ENCODE measurements at regions not wholly inside any gene's neighbourhood (a gene's known extent, or its start where the extent isn't known, plus 50 kb on each side); places are given as distances from the start of the nearest gene placed in this dataset.
"Not testable (repeated sequence)": the region's sequence is repeated elsewhere in the genome, so short reads cannot be mapped to it uniquely, and the experiment has no call there.

DNA sequence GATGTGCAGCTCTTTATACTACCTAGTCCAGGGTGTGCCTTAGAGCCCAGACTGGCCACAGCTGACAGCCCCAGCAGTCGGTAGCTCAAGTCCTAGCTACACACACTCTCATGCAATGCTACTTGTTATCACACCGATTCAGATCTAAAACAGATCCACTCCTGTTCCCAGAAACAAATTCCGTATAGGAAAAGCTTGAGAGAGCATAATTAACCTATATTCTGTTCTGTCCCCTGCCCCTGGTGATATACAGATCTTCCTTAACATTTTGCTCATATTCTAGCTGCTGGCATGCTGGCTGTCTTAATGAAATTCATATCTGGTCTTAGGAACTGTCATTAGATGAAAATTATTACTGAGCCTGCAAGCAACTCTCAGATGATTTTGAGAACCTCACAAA lies 204.3 kb downstream of the SOX2 start:
- no peak for DNase-seq (ENCODE audit: low read depth in 1 of 2, low spot score in 1 of 2)
- Histone ChIP-seq H3K4me3 (no peak overlapping the region), H3K36me3 (no peaks in the 10 kb centered on the region), H3K4me1 (ENCODE audit: low read depth) (no peaks in the 10 kb centered on the region), H3K27ac (no peak overlapping the region), H3K9me3 (ENCODE audit: low read depth) (no peaks in the 10 kb centered on the region), H3K27me3 (no peaks in the 10 kb centered on the region)
- TF ChIP-seq, protein P1, sequence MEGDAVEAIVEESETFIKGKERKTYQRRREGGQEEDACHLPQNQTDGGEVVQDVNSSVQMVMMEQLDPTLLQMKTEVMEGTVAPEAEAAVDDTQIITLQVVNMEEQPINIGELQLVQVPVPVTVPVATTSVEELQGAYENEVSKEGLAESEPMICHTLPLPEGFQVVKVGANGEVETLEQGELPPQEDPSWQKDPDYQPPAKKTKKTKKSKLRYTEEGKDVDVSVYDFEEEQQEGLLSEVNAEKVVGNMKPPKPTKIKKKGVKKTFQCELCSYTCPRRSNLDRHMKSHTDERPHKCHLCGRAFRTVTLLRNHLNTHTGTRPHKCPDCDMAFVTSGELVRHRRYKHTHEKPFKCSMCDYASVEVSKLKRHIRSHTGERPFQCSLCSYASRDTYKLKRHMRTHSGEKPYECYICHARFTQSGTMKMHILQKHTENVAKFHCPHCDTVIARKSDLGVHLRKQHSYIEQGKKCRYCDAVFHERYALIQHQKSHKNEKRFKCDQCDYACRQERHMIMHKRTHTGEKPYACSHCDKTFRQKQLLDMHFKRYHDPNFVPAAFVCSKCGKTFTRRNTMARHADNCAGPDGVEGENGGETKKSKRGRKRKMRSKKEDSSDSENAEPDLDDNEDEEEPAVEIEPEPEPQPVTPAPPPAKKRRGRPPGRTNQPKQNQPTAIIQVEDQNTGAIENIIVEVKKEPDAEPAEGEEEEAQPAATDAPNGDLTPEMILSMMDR (IDR thresholded peaks at IDR 0.05; ENCODE audit: low read depth, low read length): no peak

DNA sequence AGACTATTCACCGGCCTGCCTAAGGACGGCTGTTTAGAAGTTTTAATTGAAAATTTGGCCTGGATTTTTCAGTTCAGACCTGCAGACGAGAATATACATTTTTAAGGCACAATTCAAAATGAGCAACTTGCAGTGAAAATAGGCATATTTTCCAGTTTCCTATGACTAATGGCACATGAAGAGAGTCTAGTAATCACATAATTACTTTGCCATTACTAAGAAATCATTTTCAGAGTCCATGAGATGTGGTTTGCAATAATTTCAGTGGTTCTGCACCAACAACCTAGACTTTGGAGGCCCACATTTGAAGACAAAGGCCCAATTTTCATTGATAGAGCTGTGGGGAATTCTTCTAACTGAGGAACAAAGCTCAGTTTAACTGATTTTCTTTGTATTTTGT lies 205.3 kb downstream of the SOX2 start:
- Histone ChIP-seq H3K4me3 (no peak overlapping the region), H3K9me3 (ENCODE audit: low read depth) (no peaks in the 10 kb centered on the region), H3K27me3 (no peaks in the 10 kb centered on the region), H3K36me3 (no peaks in the 10 kb centered on the region), H3K27ac (no peak overlapping the region), H3K4me1 (ENCODE audit: low read depth) (no peaks in the 10 kb centered on the region)
- TF ChIP-seq, protein P1 (IDR thresholded peaks at IDR 0.05; ENCODE audit: low read depth, low read length): no peak
- DNase-seq (ENCODE audit: low read depth in 1 of 2, low spot score in 1 of 2): no peak

DNA sequence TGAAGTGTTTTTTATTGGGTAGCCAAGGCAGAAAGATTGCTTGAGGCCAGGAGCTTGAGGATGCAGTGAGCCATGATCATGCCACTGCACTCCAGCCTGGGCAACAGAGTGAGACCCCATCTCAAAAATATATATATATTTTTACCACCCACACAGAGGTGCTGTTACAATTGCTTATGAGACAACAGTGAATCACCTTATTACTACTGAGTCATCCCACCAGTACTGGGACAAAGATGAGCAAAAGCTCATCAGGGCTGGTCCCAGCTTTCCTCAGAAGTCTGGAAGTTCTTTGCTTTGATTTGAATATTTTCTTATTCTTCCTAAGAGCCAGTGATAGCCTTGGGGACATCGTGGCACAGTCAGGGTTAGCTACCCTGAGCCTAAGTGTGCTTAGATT lies 207.7 kb downstream of the SOX2 start:
- H3K27ac ChIP-seq: no peak overlapping the region
- H3K27me3 ChIP-seq: no peaks in the 10 kb centered on the region
- no peak for DNase-seq (ENCODE audit: low read depth in 1 of 2, low spot score in 1 of 2)
- H3K9me3 ChIP-seq (ENCODE audit: low read depth): no peaks in the 10 kb centered on the region
- no peak overlapping the region for H3K4me3 ChIP-seq
- TF ChIP-seq, protein P1 (IDR thresholded peaks at IDR 0.05; ENCODE audit: low read depth, low read length): no peak
- H3K36me3 ChIP-seq: no peaks in the 10 kb centered on the region
- no peaks in the 10 kb centered on the region for H3K4me1 ChIP-seq (ENCODE audit: low read depth)

DNA sequence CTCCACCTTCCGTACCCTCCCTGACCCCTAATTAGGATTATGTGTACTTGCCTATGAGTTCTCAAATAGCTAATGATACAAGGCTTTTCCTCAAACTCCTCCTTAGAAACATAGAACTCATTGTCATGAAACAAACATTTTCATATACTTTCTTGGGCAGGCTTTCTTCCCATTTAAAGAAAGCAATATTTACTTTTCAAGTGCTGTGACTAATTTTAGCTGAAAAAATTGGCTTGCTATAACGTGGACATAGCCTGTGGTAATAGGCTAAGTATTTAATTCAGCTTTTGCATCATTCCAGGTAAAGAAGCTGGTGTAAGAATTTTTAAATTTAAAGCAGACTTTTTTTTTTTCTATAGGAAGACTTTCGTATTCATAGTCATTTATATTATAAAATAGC lies 208.7 kb downstream of the SOX2 start:
- Histone ChIP-seq H3K27me3 (no peaks in the 10 kb centered on the region), H3K4me3 (no peak overlapping the region), H3K9me3 (ENCODE audit: low read depth) (no peaks in the 10 kb centered on the region), H3K27ac (no peak overlapping the region), H3K4me1 (ENCODE audit: low read depth) (no peaks in the 10 kb centered on the region), H3K36me3 (no peaks in the 10 kb centered on the region)
- TF ChIP-seq, protein P1 (IDR thresholded peaks at IDR 0.05; ENCODE audit: low read depth, low read length): no peak
- no peak for DNase-seq (ENCODE audit: low read depth in 1 of 2, low spot score in 1 of 2)

DNA sequence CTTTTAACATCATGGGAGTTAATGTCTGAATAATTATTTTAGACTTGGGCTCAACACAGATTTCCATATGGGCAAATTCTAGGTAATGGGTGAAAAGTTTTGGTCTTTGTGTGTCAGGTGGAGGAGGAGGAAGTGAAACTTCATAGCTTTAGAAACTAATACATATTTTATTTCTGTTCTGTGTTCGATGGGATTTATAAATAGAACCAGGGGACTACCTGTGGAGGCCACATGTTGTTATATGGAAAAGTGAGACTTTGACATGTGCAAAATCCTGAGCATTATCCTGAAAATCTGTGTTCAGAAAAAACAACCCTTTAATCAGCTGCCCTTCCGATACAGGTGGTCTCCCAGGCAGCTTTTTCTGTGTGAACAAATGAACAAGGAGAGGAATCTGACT lies 209.5 kb downstream of the SOX2 start:
- H3K9me3 ChIP-seq (ENCODE audit: low read depth): no peaks in the 10 kb centered on the region
- no peaks in the 10 kb centered on the region for H3K27me3 ChIP-seq
- TF ChIP-seq, protein P1 (IDR thresholded peaks at IDR 0.05; ENCODE audit: low read depth, low read length): no peak
- H3K4me1 ChIP-seq (ENCODE audit: low read depth): no peaks in the 10 kb centered on the region
- no peak for DNase-seq (ENCODE audit: low read depth in 1 of 2, low spot score in 1 of 2)
- no peak overlapping the region for H3K4me3 ChIP-seq
- no peak overlapping the region for H3K27ac ChIP-seq
- H3K36me3 ChIP-seq: no peaks in the 10 kb centered on the region

DNA sequence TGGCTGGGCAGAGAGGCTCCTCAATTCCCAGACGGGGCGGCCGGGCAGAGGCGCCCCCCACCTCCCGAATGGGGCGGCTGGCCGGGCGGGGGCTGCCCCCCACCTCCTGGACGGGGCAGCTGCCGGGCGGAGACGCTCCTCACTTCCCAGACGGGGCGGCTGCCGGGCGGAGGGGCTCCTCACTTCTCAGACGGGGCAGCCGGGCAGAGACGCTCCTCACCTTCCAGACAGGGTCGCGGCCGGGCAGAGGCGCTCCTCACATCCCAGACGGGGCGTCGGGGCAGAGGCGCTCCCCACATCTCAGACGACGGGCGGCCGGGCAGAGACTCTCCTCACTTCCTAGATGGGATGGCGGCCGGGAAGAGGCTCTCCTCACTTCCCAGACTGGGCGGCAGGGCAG lies 214.1 kb downstream of the SOX2 start:
- H3K4me3 ChIP-seq; H3K27ac ChIP-seq; H3K27me3 ChIP-seq; H3K36me3 ChIP-seq; H3K9me3 ChIP-seq (ENCODE audit: low read depth); DNase-seq (ENCODE audit: low read depth in 1 of 2, low spot score in 1 of 2); H3K4me1 ChIP-seq (ENCODE audit: low read depth): not testable (repeated sequence)
